H1 (cell line): ENCODE measurements at regions not wholly inside any gene's neighbourhood (a gene's known extent, or its start where the extent isn't known, plus 50 kb on each side); places are given as distances from the start of the nearest gene placed in this dataset.

Source experiments
- CTCF ChIA-PET: fragments of 300-600 bp; sonication (Branson Sonifier 250); formaldehyde crosslinking; loops from one replicate; lab custom pipeline; 2021; ENCODE audit not compliant: partially characterized antibody; lab: Charles Lee
- POLR2A ChIA-PET: fragments of 300-600 bp; sonication (Branson Sonifier 250); formaldehyde crosslinking; loops from one replicate; lab custom pipeline; 2021; ENCODE audit warnings: inconsistent platforms; ENCODE audit not compliant: partially characterized antibody; lab: Charles Lee
- DNase-seq, 2 experiments: peaks; one replicate each; pipeline versions ENCODE4 v3.0.0 to v3.0.0-alpha.2; 2010 to 2022; ENCODE audit warnings: low spot score in 2 of 2, low read depth in 1 of 2, mixed read lengths in 1 of 2
- FAIRE-seq: peaks from 2 replicates; lab custom pipeline; 2011; peaks lifted over from hg19 to GRCh38; lab: Jason Lieb, UNC
- H2AFZ ChIP-seq: 2 replicates; pipeline ENCODE4 v1.8.1; 2012; ENCODE audit warnings: low read length, inconsistent platforms
- H2AK5ac ChIP-seq: 2 replicates; pipeline ENCODE4 v1.6.1; 2013; ENCODE audit warnings: low read depth, low read length
- H2BK120ac ChIP-seq: replicated peaks from 2 replicates; pipeline ENCODE3; 2013; ENCODE audit warnings: low read depth, low read length, inconsistent platforms
- H2BK12ac ChIP-seq: 2 replicates; pipeline ENCODE4 v1.6.1; 2013; ENCODE audit warnings: low read depth, low read length
- H2BK15ac ChIP-seq: 2 replicates; pipeline ENCODE4 v1.6.1; 2013; ENCODE audit warnings: low read length
- H2BK20ac ChIP-seq: 2 replicates; pipeline ENCODE4 v1.6.1; 2013; ENCODE audit warnings: low read length
- H2BK5ac ChIP-seq: 2 replicates; pipeline ENCODE4 v1.6.1; 2013; ENCODE audit warnings: low read depth, low read length
- H3K14ac ChIP-seq: 2 replicates; pipeline ENCODE4 v1.6.1; 2013; ENCODE audit warnings: inconsistent platforms; ENCODE audit not compliant: insufficient read length
- H3K18ac ChIP-seq: 2 replicates; pipeline ENCODE4 v1.6.1; 2013; ENCODE audit warnings: low read length; ENCODE audit errors: extremely low read depth
- H3K23ac ChIP-seq: 2 replicates; pipeline ENCODE4 v1.6.1; 2013; ENCODE audit warnings: inconsistent platforms; ENCODE audit not compliant: insufficient read length
- H3K23me2 ChIP-seq: 2 replicates; pipeline ENCODE4 v1.6.1; 2013; ENCODE audit warnings: low read depth, low read length
- H3K27ac ChIP-seq: 2 replicates; pipeline ENCODE4 v1.6.1; 2011; ENCODE audit warnings: low read depth, low read length, inconsistent platforms
- H3K27me3 ChIP-seq, 4 experiments: replicated peaks in 1 of 4; 1 replicate in 1 of 4; 2 replicates in 3 of 4; pipeline versions ENCODE4 v1.6.1 to v1.8.1; 2011 to 2013; ENCODE audit warnings: low read length in 3 of 4, mild to moderate bottlenecking in 3 of 4, inconsistent platforms in 2 of 4, mixed read lengths in 2 of 4, moderate library complexity in 1 of 4; ENCODE audit not compliant: control insufficient read depth in 3 of 4, insufficient read depth in 3 of 4; ENCODE audit errors: extremely low read depth in 1 of 4
- H3K36me3 ChIP-seq, 4 experiments: 2 replicates each; pipeline versions ENCODE4 v1.6.1 to v1.8.1; 2011 to 2013; ENCODE audit warnings: mild to moderate bottlenecking in 4 of 4, low read length in 3 of 4, moderate library complexity in 2 of 4, control low read depth in 1 of 4, inconsistent platforms in 1 of 4; ENCODE audit not compliant: insufficient read depth in 4 of 4, control insufficient read depth in 2 of 4
- H3K4ac ChIP-seq: replicated peaks from 2 replicates; pipeline ENCODE3; 2013; ENCODE audit warnings: low read length, low read depth, mixed read lengths, inconsistent platforms; ENCODE audit not compliant: insufficient read length
- H3K4me1 ChIP-seq, 4 experiments: replicated peaks in 1 of 4; 1 replicate in 1 of 4; 2 replicates in 3 of 4; pipeline versions ENCODE4 v1.6.1 to v1.8.1; 2011 to 2013; ENCODE audit warnings: low read length in 3 of 4, inconsistent platforms in 2 of 4, mixed read lengths in 1 of 4; ENCODE audit not compliant: insufficient read depth in 4 of 4, control insufficient read depth in 3 of 4
- H3K4me2 ChIP-seq, 2 experiments: 2 replicates each; pipeline versions ENCODE4 v1.6.1 to v1.8.1; 2011 to 2013; ENCODE audit warnings: low read depth in 2 of 2, low read length in 2 of 2, control low read depth in 1 of 2, inconsistent platforms in 1 of 2, mild to moderate bottlenecking in 1 of 2; ENCODE audit not compliant: insufficient read depth in 1 of 2
- H3K4me3 ChIP-seq, 4 experiments: fragments of 200-600, 300-600 bp in 1 of 4; sonication (generic), shearing (Covaris generic), sonication (Bioruptor Twin) in 1 of 4; 2 replicates each; pipeline versions ENCODE4 v1.5.1 to v1.8.1; 2011 to 2016; ENCODE audit warnings: low read length in 4 of 4, low read depth in 3 of 4, control low read depth in 2 of 4, inconsistent platforms in 2 of 4, mild to moderate bottlenecking in 2 of 4, mixed read lengths in 1 of 4, moderate library complexity in 1 of 4; ENCODE audit not compliant: insufficient read depth in 2 of 4; ENCODE audit errors: extremely low read depth in 1 of 4
- H3K56ac ChIP-seq: replicated peaks from 2 replicates; pipeline ENCODE3; 2013; ENCODE audit warnings: low read depth, mild to moderate bottlenecking, mixed read lengths, low read length, inconsistent platforms; ENCODE audit not compliant: insufficient read length
- H3K79me1 ChIP-seq: 2 replicates; pipeline ENCODE4 v1.6.1; 2013; ENCODE audit warnings: low read depth, low read length, control low read depth
- H3K79me2 ChIP-seq, 2 experiments: 2 replicates each; pipeline versions ENCODE4 v1.6.1 to v1.8.1; 2012 to 2013; ENCODE audit warnings: low read length in 2 of 2, mild to moderate bottlenecking in 2 of 2, inconsistent platforms in 1 of 2; ENCODE audit not compliant: insufficient read depth in 2 of 2, control insufficient read depth in 1 of 2
- H3K9ac ChIP-seq, 4 experiments: replicated peaks in 1 of 4; 1 replicate in 1 of 4; 2 replicates in 3 of 4; pipeline versions ENCODE4 v1.6.1 to v1.8.1; 2011 to 2013; ENCODE audit warnings: low read depth in 3 of 4, low read length in 3 of 4, control low read depth in 2 of 4, mild to moderate bottlenecking in 2 of 4, moderate library complexity in 2 of 4, inconsistent platforms in 1 of 4; ENCODE audit errors: extremely low read depth in 1 of 4
- H3K9me3 ChIP-seq, 2 experiments: 2 replicates each; pipeline versions ENCODE4 v1.6.1 to v1.8.1; 2012 to 2013; ENCODE audit warnings: mild to moderate bottlenecking in 2 of 2, moderate library complexity in 2 of 2, control low read depth in 1 of 2, inconsistent platforms in 1 of 2, low read depth in 1 of 2, low read length in 1 of 2, mixed read lengths in 1 of 2; ENCODE audit not compliant: insufficient read depth in 2 of 2
- H4K20me1 ChIP-seq, 2 experiments: replicated peaks in 1 of 2; 2 replicates each; pipeline versions ENCODE3 to v1.8.1; 2011 to 2013; ENCODE audit warnings: inconsistent platforms in 2 of 2, low read length in 2 of 2, mild to moderate bottlenecking in 1 of 2; ENCODE audit not compliant: insufficient read depth in 2 of 2, control insufficient read depth in 1 of 2
- H4K5ac ChIP-seq: 2 replicates; pipeline ENCODE4 v1.6.1; 2013; ENCODE audit warnings: low read length, low read depth, mixed read lengths, inconsistent platforms; ENCODE audit not compliant: insufficient read length
- H4K8ac ChIP-seq: 2 replicates; pipeline ENCODE4 v1.8.0; 2013; ENCODE audit warnings: mild to moderate bottlenecking, moderate library complexity, low read length, inconsistent platforms; ENCODE audit not compliant: insufficient read depth; ENCODE audit errors: extremely low read depth
- H4K91ac ChIP-seq: replicated peaks from 2 replicates; pipeline ENCODE3; 2013; ENCODE audit warnings: low read length, mixed read lengths, inconsistent platforms; ENCODE audit not compliant: insufficient read length
- CBX5 ChIP-seq: fragments of 300-800, 300-1000 bp; sonication (generic); IDR thresholded peaks from 2 replicates; pipeline ENCODE4 v1.7.1; 2016; ENCODE audit warnings: antibody characterized with exemption, low read length, low read depth
- CHD1 ChIP-seq: IDR thresholded peaks from 2 replicates; pipeline ENCODE4 v1.6.1; 2012; ENCODE audit warnings: low read depth, low read length, improper control_type of control experiment
- HDAC2 ChIP-seq, 2 experiments: fragments of 300-600 bp in 1 of 2; sonication (generic) in 1 of 2; IDR thresholded peaks; 2 replicates each; pipeline ENCODE4 v1.6.1; 2011 to 2012; ENCODE audit warnings: low read depth in 2 of 2, low read length in 2 of 2, mild to moderate bottlenecking in 2 of 2, moderate library complexity in 2 of 2, borderline replicate concordance in 1 of 2, inconsistent platforms in 1 of 2
- MAFK ChIP-seq: IDR thresholded peaks from 2 replicates; pipeline ENCODE4 v1.6.1; 2012; ENCODE audit warnings: low read depth, mild to moderate bottlenecking, improper control_type of control experiment, low read length
- NANOG ChIP-seq: IDR thresholded peaks from 2 replicates; pipeline ENCODE4 v1.6.1; 2011; ENCODE audit warnings: low read length, low read depth, mild to moderate bottlenecking, inconsistent platforms; ENCODE audit not compliant: insufficient read depth, poor library complexity, severe bottlenecking
- POLR2A ChIP-seq, 2 experiments: IDR thresholded peaks; 1 replicate in 1 of 2; 2 replicates in 1 of 2; pipeline ENCODE4 v1.6.1; 2011; ENCODE audit warnings: low read depth in 2 of 2, low read length in 2 of 2, mild to moderate bottlenecking in 2 of 2; ENCODE audit errors: control extremely low read depth in 1 of 2
- RAD21 ChIP-seq, 2 experiments: IDR thresholded peaks in 1 of 2; conservative IDR thresholded peaks in 1 of 2; 2 replicates each; pipeline ENCODE4 v1.6.1; 2011; ENCODE audit warnings: low read depth in 2 of 2, low read length in 2 of 2, improper control_type of control experiment in 1 of 2, inconsistent platforms in 1 of 2, mild to moderate bottlenecking in 1 of 2, moderate library complexity in 1 of 2
- RNF2 ChIP-seq: fragments of 200-900, 300-1000 bp; sonication (generic); IDR thresholded peaks from 2 replicates; pipeline ENCODE4 v1.7.1; 2016; ENCODE audit warnings: borderline replicate concordance, low read depth, mild to moderate bottlenecking, antibody characterized with exemption, low read length; ENCODE audit not compliant: poor library complexity, severe bottlenecking; ENCODE audit errors: missing control alignments
- SIN3A ChIP-seq, 2 experiments: IDR thresholded peaks in 1 of 2; conservative IDR thresholded peaks in 1 of 2; 2 replicates each; pipeline ENCODE4 v1.6.1; 2011 to 2012; ENCODE audit warnings: low read length in 2 of 2, improper control_type of control experiment in 1 of 2, low read depth in 1 of 2, mild to moderate bottlenecking in 1 of 2
- SP1 ChIP-seq: IDR thresholded peaks from 2 replicates; pipeline ENCODE4 v1.6.1; 2011; ENCODE audit warnings: low read depth, low read length
- SP4 ChIP-seq: IDR thresholded peaks from 2 replicates; pipeline ENCODE4 v1.6.1; 2012; ENCODE audit warnings: low read length, inconsistent platforms
- TCF12 ChIP-seq: IDR thresholded peaks from 2 replicates; pipeline ENCODE4 v1.6.1; 2011; ENCODE audit warnings: low read depth, mild to moderate bottlenecking, low read length
- WGBS, 2 experiments: shearing (Covaris generic) in 1 of 2; methylation state at CpG; one replicate each; pipeline versions ENCODE4 v1.1.6 to v1.1.7; 2013 to 2015; ENCODE audit warnings: low lambda C conversion rate in 2 of 2, mixed read lengths in 2 of 2, inconsistent platforms in 1 of 2, low coverage in 1 of 2, missing lambda C conversion rate in 1 of 2; ENCODE audit not compliant: insufficient replicate concordance in 2 of 2, insufficient coverage in 1 of 2, insufficient read length in 1 of 2; ENCODE audit errors: extremely low coverage in 1 of 2, missing lambda C conversion rate in 1 of 2; 5-methylcytosine and 5-hydroxymethylcytosine counted together
- TF ChIP-seq, protein P1 (sequence below): IDR thresholded peaks from 2 replicates; pipeline ENCODE4 v1.6.1; 2012; ENCODE audit warnings: inconsistent platforms

DNA sequence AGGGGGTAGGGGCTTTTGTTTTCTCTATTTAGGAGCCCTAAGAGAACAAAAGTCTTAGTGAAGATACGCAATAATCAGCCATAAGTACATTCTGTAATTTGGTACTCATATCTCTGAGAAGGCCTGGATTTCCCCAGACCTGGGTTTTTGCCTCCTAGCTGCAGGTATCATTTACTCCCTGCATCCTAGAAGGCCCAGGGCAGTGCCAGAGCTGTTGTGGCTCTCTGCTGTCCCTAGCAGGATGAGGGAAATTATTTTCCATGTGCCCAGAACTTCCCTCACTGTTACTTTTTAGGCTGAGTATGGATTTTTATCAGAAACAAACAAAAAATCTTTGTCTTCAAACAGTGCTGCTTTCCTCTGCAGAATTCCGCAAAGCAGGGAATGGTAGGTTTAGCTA is 192.5 kb upstream of the SYT1 start:
- FAIRE-seq = no peak
- TF ChIP-seq POLR2A (IDR thresholded peaks at IDR 0.05; ENCODE audit: control extremely low read depth in 1 of 2, low read depth in 2 of 2, low read length in 2 of 2) (no peak), SP1 (no peak), NANOG (no peak), SP4 (no peak), TCF12 (no peak), HDAC2 (IDR thresholded peaks at IDR 0.05; ENCODE audit: borderline replicate concordance in 1 of 2, low read depth in 2 of 2, low read length in 2 of 2) (no peak), RNF2 (no peak), CHD1 (no peak), CBX5 (no peak), SIN3A (conservative IDR thresholded peaks at IDR 0.05 in 1 of 2, IDR thresholded peaks at IDR 0.05 in 1 of 2; ENCODE audit: low read depth in 1 of 2, low read length in 2 of 2) (no peak), RAD21 (IDR thresholded peaks at IDR 0.05 in 1 of 2, conservative IDR thresholded peaks at IDR 0.05 in 1 of 2; ENCODE audit: low read depth in 2 of 2, low read length in 2 of 2) (peak; percentile 15 to 32; a peak in 1 of 4 replicates), MAFK (no peak)
- TF ChIP-seq, protein P1, sequence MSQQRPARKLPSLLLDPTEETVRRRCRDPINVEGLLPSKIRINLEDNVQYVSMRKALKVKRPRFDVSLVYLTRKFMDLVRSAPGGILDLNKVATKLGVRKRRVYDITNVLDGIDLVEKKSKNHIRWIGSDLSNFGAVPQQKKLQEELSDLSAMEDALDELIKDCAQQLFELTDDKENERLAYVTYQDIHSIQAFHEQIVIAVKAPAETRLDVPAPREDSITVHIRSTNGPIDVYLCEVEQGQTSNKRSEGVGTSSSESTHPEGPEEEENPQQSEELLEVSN = no peak

More for the DNA sequence above, 192.5 kb upstream of the SYT1 start:
- Histone ChIP-seq H4K20me1 (no peaks in the 10 kb centered on the region), H3K36me3 (no peaks in the 10 kb centered on the region), H3K9ac (no peak overlapping the region), H2AK5ac (no peak overlapping the region), H3K18ac (no peak overlapping the region), H3K27ac (no peak overlapping the region), H3K4me3 (no peak overlapping the region), H2BK12ac (no peak overlapping the region), H3K4ac (no peak overlapping the region), H3K79me1 (no peaks in the 10 kb centered on the region), H3K14ac (no peak overlapping the region), H2BK5ac (no peak overlapping the region), H4K8ac (no peak overlapping the region), H2AFZ (no peak overlapping the region), H3K27me3 (no peaks in the 10 kb centered on the region), H3K4me2 (no peak overlapping the region), H4K5ac (no peak overlapping the region), H3K23ac (no peak overlapping the region), H2BK20ac (no peak overlapping the region), H2BK120ac (no peak overlapping the region), H3K79me2 (no peaks in the 10 kb centered on the region), H3K56ac (no peak overlapping the region), H3K23me2 (no peaks in the 10 kb centered on the region), H2BK15ac (no peak overlapping the region), H3K4me1 (no peaks in the 10 kb centered on the region), H4K91ac (no peak overlapping the region), H3K9me3 (no peaks in the 10 kb centered on the region)
- WGBS, 2 experiments = 98% methylated on average over 2 of the region's 2 CpGs; no CpG with 5 or more reads in 1 of the 2 experiments
- ChIA-PET POLR2A (no interaction called here), CTCF (interaction anchor here (2.1 kb wide), 1 partner anchor 8 kb away, joined by 5 read pairs; no protein-coding TSS in a partner anchor)
- DNase-seq = no peak
